ENCODE measurements at regions not wholly inside any gene's neighbourhood (a gene's known extent, or its start where the extent isn't known, plus 50 kb on each side); places are given as distances from the start of the nearest gene placed in this dataset.

DNA sequence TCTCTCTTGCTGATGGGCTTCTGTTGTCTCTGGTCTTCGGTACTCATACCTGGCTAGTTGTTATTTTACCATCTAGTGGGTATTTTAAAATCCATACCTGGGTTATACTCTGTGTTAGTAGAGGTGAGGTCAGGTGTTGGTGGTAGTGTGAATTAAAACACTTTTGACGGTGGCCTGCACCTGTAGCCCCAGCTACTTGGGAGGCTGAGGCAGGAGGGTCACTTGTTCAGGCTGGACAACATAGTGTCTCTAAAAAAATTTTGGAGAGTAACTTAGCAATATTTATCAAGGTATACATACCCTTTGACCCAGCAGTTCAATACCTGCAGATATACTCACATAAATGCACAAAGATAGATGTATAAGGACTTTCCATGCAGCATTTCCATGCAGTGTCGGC lies 55.4 kb downstream of the GSX1 start:
- TF ChIP-seq, protein P1, sequence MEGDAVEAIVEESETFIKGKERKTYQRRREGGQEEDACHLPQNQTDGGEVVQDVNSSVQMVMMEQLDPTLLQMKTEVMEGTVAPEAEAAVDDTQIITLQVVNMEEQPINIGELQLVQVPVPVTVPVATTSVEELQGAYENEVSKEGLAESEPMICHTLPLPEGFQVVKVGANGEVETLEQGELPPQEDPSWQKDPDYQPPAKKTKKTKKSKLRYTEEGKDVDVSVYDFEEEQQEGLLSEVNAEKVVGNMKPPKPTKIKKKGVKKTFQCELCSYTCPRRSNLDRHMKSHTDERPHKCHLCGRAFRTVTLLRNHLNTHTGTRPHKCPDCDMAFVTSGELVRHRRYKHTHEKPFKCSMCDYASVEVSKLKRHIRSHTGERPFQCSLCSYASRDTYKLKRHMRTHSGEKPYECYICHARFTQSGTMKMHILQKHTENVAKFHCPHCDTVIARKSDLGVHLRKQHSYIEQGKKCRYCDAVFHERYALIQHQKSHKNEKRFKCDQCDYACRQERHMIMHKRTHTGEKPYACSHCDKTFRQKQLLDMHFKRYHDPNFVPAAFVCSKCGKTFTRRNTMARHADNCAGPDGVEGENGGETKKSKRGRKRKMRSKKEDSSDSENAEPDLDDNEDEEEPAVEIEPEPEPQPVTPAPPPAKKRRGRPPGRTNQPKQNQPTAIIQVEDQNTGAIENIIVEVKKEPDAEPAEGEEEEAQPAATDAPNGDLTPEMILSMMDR (IDR thresholded peaks at IDR 0.05; ENCODE audit: low read length, missing control alignments): no peak
- no peak overlapping the region for H3K4me3 ChIP-seq (replicated peaks; ENCODE audit: low read depth, low read length)
- no peak for DNase-seq (ENCODE audit: low read depth)

DNA sequence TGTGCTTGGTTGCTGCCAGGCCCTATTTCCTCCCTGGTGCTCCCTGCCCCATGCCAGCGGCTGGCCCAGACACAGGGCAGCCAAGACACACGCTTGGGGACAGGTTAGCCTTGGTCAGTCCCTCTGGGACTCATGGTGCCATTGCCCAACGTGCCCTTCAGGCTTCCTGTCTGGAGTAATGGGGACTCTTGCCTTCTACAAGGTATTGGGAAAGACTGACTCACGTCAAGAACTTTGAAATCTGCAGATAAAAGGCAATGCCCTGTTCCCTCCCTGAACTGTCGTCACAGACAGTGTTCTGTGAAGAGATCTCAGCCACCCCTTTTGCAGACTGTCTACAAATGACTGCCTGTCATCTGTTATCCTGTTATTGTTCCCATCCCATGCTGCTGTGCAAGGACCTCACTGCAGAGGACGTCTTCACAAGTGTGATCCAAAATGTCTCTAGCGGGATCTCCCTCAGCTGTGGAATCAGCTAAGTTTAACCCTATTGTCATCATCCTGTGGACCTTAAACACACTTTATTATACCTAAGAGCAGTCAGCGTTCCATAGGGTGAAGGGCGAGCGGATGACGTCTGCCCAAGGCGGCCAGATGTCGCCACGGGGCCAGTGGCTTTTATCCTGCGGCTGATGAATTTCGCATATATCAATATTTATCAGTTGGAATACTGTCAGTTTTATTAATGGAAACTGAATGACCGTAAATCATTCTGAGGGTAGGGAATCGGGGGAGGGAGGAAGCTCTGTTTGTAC lies 59.0 kb downstream of the GSX1 start:
- no peak overlapping the region for H3K4me3 ChIP-seq (replicated peaks; ENCODE audit: low read depth, low read length)
- TF ChIP-seq, protein P1 (IDR thresholded peaks at IDR 0.05; ENCODE audit: low read length, missing control alignments): no peak
- DNase-seq (ENCODE audit: low read depth): no peak

DNA sequence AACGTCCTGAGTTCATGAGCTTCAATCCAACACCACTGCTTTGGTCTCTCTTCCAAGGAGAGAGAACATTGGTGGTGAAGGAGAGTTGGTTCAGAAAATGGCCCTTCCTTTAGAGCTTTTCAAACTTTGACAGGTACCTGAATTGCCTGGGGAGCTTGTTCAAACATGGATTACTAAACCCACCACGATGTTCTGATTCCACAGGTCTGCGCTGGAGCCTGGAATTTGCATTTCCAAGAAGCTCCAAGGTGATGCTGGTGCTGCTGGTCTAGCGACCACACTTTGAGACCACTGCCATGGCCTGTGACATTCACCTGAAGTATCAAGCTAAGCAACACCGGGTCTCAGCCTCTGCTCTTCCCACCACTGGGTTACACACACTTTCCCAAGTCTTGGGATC lies 60.2 kb downstream of the GSX1 start:
- H3K4me3 ChIP-seq (replicated peaks; ENCODE audit: low read depth, low read length): no peak overlapping the region
- no peak for DNase-seq (ENCODE audit: low read depth)
- TF ChIP-seq, protein P1 (IDR thresholded peaks at IDR 0.05; ENCODE audit: low read length, missing control alignments): no peak

DNA sequence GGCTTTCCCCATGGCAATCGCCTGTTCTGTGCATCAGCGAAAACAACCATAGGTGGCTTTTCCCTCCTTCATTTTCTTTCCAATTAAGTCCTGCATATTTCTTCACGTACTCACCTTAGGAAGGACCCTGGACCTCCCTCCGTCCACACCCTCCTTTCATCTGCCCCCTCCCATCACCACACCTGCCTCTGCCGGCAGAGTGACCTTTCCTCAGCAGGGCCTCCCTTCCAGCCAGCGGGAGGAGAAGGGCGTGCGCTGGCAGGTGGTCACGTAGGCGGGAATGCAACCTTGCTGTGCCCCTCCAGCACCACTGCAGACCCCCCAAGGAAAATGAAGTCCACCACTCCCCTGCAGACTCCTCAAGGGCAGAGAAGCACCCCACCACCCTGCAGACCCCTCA lies 61.1 kb downstream of the GSX1 start:
- TF ChIP-seq, protein P1 (IDR thresholded peaks at IDR 0.05; ENCODE audit: low read length, missing control alignments): no peak
- no peak overlapping the region for H3K4me3 ChIP-seq (replicated peaks; ENCODE audit: low read depth, low read length)
- no peak for DNase-seq (ENCODE audit: low read depth)

DNA sequence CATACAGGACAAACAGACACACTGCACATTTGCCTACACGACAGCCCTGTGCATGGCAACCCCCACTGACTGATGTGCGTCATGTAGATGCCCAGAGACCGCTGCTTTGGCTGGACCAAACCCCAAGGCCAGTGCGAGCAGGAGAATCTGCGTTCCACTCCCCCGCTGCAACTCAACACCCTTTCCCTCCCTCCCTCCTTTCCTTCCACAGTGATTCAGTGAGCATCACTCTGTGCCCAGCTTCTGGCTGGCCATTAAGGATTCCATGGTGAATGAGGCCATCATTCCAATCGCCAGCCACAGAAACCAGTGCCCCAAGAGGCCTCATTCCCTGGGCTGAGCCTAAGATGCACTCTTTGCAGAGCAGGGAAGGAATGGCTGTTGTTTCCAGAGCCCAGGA lies 61.6 kb downstream of the GSX1 start:
- TF ChIP-seq, protein P1 (IDR thresholded peaks at IDR 0.05; ENCODE audit: low read length, missing control alignments): no peak

DNA sequence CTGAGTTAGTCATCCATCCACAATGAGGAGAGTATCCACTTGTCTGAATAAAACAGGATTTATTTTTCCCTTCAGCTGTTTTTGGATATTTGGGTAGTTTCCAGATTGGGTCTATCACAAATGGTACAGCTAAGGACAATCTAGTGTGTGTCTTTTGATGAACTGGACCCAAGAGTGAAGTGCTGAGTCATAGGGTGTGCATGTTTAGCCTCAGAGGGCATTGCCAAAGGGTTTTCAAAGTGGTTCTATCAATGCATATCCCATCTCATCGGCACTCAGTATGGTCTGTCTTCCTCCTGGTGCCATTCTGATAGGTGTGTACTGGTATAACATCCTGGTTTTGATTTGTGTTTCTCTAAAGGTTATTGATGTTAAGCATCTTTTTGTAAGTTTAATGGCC lies 62.3 kb downstream of the GSX1 start:
- TF ChIP-seq, protein P1 (IDR thresholded peaks at IDR 0.05; ENCODE audit: low read length, missing control alignments): no peak
- no peak for DNase-seq (ENCODE audit: low read depth)
- no peak overlapping the region for H3K4me3 ChIP-seq (replicated peaks; ENCODE audit: low read depth, low read length)

More for the DNA sequence above, 61.6 kb downstream of the GSX1 start:
- DNase-seq (ENCODE audit: low read depth): no peak
- H3K4me3 ChIP-seq (replicated peaks; ENCODE audit: low read depth, low read length): no peak overlapping the region

DNA sequence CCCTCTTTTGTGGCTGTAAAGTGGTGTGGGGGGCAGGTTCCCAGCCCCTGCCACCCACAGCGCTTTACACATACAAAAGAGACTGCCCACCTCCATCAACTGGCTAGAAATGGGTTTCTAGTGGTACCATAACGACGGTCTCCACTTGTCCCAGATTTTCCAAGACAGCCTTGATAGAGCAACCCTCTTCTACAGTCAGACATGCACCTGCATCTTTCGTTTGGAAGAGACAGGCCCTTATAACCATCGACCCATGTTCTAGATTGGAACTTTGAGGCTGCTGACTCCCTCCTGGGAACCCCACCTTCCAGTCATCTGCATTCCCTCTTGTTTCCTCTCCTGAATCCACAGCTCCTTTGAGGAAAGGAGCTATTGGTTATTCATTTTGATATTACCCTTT lies 63.1 kb downstream of the GSX1 start:
- TF ChIP-seq, protein P1 (IDR thresholded peaks at IDR 0.05; ENCODE audit: low read length, missing control alignments): no peak
- no peak overlapping the region for H3K4me3 ChIP-seq (replicated peaks; ENCODE audit: low read depth, low read length)
- DNase-seq (ENCODE audit: low read depth): no peak

All from fibroblast of pulmonary artery (primary cell).